HG03064 (cell line): ENCODE measurements at regions not wholly inside any gene's neighbourhood (a gene's known extent, or its start where the extent isn't known, plus 50 kb on each side); places are given as distances from the start of the nearest gene placed in this dataset.
"Not testable (repeated sequence)": the region's sequence is repeated elsewhere in the genome, so short reads cannot be mapped to it uniquely, and the experiment has no call there.

ENCODE experiments used
- ATAC-seq: cut with Tn5 transposase; IDR thresholded peaks from one replicate; pipeline ENCODE4 v1.9.1; 2021; ENCODE audit warnings: low read depth; ENCODE audit not compliant: unreplicated experiment

DNA sequence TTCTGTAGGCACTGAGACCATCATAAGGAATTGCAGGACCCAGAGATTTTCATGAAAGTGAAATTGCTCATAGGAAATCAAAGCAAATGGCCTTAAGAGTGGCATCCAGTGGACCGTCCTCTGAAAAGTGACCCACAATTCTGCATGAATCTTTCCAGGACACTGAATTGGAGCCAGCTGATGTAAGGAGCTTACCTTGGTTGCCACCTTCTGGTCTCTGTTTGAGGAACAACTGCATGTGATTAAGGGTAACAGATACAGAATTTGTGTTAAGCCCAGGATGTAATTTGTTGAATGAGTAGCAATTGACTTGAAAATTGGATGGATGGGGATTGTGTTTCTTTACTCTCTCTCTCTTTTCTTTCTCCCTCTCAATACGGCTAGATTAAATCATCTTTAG lies 49.9 kb upstream of the GAS1 start:
- no peak for ATAC-seq

DNA sequence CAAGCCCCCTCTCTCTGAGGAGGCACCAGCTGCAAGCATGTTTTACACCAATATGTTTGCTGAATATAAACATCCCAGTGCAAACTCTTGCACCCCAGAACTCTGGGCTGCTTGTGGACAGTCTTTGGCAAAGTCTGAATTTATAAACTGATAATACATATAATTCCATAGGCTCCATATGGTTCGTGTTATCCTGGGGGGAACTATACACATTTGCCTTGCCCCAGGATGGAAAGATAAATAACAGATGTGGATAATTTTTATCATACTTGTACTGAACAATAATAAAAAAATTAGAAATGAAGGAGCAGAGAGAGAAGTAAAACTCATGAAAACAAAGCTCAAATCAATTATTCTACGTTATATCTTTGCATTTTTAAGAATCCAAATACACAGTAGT lies 50.6 kb upstream of the GAS1 start:
- no peak for ATAC-seq

DNA sequence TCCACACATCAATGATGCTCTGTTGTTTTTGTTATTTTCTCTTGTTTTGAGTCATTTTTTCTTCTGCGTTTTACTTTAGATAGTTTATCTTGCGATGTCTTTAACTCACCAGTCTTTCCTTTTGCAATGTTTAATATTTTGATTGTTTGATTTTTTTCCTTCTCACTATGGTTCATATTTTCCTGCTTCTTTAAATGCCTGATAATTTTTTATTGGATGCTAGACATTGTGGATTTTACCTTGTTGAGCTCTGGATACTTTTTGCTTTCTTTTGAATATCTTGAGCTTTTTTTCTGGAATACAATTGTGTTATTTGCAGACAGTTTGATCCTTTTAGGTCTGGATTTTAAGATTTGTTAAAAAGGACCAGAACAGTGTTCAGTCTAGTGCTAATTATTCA lies 55.2 kb upstream of the GAS1 start:
- no peak for ATAC-seq

DNA sequence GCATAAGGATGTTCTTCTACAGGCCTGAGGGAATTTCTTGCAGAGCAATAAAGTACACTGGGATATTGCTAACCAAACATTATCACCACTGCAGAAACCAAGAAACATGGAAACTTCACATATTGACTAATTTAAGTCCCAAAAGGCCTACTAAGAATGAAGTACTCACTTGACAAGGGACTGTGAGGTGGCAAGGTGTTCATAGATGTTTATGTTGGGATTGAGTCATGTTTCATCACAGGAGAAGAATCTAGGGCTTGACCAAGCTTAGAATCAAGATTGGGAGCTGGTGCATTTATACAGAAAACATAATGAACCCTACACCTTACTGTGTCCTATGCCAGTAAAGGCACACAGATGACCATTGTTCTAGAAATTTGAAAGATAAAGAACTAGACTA lies 56.7 kb upstream of the GAS1 start:
- ATAC-seq: no peak

DNA sequence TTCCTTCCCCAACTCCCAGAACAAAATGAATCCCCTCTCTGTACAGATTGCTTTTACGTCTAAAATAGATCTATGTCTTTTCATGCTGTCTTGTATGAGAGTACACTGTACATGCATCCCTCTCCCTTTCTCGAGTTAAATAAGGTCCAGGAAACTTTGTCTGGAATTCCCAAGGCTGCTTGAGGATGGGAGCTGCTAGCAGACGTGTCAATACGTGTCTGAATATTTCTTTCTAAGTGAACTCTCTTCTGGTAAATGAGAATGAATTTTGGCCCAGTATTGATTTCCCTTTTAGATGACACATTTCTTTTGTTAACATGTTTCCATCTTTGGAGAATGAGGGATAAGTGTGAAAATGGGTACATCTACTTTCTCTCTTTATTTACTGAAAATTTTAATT lies 59.6 kb upstream of the GAS1 start:
- no peak for ATAC-seq

- no peak for ATAC-seq
Observed at GRCh38 chr9:87007711-87008366, 60.5 kb upstream of the GAS1 start.

DNA sequence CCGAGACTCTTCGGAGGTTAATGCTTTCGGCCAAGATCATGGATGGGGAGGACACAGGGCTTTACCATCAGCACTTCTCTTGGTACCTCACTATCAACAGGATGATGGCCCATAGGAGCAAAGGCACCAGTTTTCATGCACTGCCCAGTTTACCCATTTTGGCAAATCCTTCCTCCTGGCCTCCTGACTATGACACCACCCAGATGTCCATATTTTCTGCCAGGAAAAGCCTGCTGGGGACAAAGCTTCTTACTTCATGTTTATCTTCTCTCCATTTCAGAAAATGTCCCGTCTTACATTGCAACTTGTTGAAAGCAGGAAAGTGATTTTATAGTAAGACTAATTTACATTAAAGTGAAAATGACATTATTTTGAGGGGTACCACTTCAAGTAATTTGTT lies 61.4 kb upstream of the GAS1 start:
- ATAC-seq: no peak

DNA sequence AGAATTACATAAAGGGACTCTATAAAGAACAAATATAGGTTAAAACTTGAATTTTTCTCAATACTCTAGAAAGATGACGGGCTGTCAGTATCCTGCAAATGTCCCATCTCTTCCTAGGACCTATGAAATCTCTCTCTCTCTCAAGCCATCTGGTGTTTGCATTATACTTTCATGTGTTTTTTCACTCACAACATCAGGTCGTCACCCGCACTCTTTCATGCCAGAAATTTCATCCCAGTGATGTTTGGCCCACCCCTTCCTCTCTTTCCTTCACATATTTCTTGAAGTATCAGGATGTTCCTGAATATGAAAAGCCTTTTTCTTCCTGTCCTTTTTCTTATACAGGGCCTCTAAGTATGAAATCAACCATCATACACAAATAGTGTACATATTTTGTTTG lies 63.3 kb upstream of the GAS1 start:
- no peak for ATAC-seq

GRCh38 chr9:87011551-87011950 lies 64.2 kb upstream of the GAS1 start:
- ATAC-seq: no peak

DNA sequence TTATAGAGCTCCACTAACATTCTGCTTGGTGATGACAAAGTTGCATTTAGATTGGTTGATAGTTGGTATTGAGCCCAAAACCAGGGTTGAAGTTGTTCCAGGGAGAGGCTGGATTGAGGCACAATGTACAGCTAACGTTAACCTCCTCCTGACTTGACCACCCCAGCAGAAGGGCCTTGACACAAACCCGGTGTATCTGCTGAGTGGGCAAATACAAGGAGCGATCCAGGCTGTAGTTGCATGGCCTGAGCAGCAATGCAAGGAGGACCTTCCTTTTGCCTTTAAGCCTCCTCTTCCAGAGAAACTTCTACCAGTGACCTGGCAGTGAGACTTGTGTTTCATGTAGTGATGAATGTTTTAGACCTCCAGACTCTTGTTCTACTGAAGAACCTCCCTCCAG lies 66.2 kb upstream of the GAS1 start:
- ATAC-seq: no peak

DNA sequence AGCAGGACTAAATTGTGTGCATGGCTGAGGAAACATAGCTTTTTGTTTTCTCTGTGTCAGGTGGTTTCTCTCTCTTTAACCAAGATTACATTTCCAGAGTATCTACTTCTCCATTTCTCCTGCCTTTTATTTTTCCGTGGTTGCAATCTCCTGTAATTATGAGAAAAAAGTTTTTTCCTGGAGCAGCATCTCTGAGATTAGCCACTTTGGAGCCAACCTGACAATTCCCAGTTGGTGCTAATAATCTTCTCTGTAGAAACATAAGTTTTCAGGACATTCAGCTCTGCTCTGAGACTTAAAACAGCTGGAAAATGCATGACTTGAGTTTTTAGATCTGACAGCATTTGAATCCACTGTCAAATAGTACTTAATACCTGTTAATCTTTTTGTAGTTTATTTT lies 67.1 kb upstream of the GAS1 start:
- ATAC-seq: no peak

DNA sequence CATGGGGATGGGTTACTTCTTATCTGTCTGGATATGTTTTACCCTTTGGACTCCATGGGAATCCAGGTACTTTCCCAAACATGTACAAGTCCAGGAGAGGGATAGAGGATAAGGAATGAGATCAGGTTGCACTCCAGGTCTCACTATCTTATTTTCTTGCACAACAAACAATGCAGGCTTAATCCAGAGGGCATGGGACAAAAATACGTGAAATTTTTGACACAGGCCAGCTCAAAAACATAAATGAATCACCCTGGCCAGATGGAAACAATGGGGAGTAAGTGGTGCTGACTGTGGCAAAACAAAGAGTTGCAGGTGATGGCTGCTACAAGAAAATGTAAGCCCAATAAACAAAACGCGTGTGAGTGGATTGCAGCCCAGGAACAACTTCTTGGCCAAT lies 69.4 kb upstream of the GAS1 start:
- no peak for ATAC-seq

DNA sequence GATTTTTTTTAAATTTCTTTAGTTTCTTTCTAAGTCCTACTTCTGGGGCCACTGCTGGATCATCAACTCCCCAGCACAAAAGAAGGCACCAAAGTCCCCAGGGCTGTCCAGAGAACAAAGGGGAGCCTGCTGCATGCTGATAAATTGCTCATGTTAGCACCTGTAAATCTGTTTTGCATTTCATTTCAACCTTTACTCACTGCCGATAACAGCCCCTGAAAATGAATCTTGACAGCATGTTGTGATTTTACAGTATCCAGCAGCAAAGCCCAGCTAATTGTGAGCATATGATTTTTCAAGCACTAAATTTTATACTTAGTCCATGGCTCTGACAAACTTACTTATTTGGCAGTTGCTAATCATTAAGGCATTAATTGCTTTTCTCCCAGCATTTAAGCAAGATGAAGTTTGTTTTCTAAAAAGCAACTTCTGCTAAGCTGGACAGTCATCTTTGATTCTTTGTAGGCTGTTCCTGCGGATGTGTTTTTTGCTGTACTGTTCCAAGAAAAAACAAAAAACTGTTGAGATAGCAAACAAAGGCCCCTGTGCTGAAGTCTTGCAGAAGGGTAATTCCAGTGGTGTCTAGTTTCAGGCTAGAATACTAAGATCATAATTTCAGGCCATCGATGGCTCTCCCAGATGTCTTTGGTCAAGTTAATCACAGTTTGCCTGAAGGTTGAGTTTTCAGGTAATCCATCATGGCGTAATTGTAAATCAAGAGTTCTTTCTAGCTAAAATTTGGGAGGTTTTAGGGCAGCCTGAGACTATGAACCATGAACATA lies 73.1 kb upstream of the GAS1 start:
- no peak for ATAC-seq

- ATAC-seq: no peak
Observed at GRCh38 chr9:87022178-87022577, 74.9 kb upstream of the GAS1 start.

- no peak for ATAC-seq
Observed at GRCh38 chr9:87026204-87026603, 78.9 kb upstream of the GAS1 start.

- not testable (repeated sequence) for ATAC-seq
Observed at GRCh38 chr9:87028836-87029235, 81.5 kb upstream of the GAS1 start.

GRCh38 chr9:87029905-87030304 lies 82.6 kb upstream of the GAS1 start:
- no peak for ATAC-seq

DNA sequence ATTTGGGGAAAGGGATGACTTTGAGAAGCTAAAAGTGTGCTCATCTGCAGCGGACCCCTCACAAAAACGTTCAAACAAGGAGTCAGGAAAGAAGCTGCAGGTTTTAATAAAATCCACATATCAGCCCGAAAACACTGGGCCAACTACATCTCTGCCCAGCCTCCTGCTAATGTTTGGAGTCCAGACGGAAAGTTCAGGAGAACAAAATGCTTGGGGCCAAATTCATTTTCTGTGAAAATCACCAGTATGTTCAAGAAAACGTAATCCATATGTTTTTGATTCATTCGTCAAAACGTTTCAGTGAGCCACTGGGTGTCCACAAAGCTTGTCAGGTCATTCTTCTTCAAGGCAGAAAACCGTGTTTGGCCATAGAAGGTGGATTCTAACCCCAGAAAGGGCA lies 87.5 kb upstream of the GAS1 start:
- ATAC-seq: no peak

DNA sequence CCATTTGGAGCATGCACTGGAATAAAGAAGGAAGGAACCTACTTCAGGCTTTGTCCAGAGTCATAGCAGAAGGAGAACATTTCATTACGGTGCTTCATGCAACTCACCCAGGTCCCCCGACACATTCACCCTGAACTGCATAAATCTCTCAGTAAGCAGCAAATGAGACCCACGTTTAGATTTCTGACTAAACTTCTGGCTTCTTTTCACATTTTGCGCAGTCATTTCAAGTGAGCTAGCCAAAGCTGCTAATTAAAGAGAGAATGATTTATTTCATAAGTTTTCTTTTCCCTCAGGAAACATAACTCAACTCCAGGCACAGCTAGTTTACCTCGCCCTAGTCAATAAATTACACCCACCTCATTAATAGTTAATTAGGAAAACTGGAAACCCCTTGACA lies 88.6 kb upstream of the GAS1 start:
- ATAC-seq: no peak

GRCh38 chr9:87036506-87036905 lies 89.2 kb upstream of the GAS1 start:
- no peak for ATAC-seq

GRCh38 chr9:87039809-87040392 lies 92.6 kb upstream of the GAS1 start:
- ATAC-seq: no peak

GRCh38 chr9:87040410-87041009 lies 93.2 kb upstream of the GAS1 start:
- ATAC-seq: no peak
